WTC11 (cell line): ENCODE measurements at regions not wholly inside any gene's neighbourhood (a gene's known extent, or its start where the extent isn't known, plus 50 kb on each side); places are given as distances from the start of the nearest gene placed in this dataset.
"Not testable (repeated sequence)": the region's sequence is repeated elsewhere in the genome, so short reads cannot be mapped to it uniquely, and the experiment has no call there.

Experiments
- ATAC-seq: fragments of 200-7000 bp; cut with Tn5 transposase; 2 replicates; pipeline ENCODE4 v1.10.0; 2021; ENCODE audit warnings: mild to moderate bottlenecking, moderate library complexity
- CTCF ChIA-PET: fragments of 300-600 bp; sonication (Branson Sonifier 250); formaldehyde crosslinking; loops from one replicate; lab custom pipeline; 2021; ENCODE audit warnings: antibody characterized with exemption; lab: Charles Lee
- POLR2A ChIA-PET: fragments of 350-600 bp; sonication (Branson Sonifier 250); formaldehyde crosslinking; loops from one replicate; lab custom pipeline; 2021; ENCODE audit warnings: antibody characterized with exemption; lab: Charles Lee
- DNase-seq: peaks from one replicate; pipeline ENCODE4 v3.0.0; 2021; ENCODE audit warnings: low spot score
- H3K27ac Mint-ChIP-seq: 2 replicates; pipeline ENCODE4 v1.8.0; 2021; ENCODE audit warnings: mixed read lengths
- H3K27me3 Mint-ChIP-seq: 2 replicates; pipeline ENCODE4 v1.8.0; 2021; ENCODE audit warnings: low read depth, mild to moderate bottlenecking, moderate library complexity, mixed read lengths
- H3K36me3 Mint-ChIP-seq: 2 replicates; pipeline ENCODE4 v1.8.0; 2021; ENCODE audit warnings: mixed read lengths
- H3K4me1 Mint-ChIP-seq: 2 replicates; pipeline ENCODE4 v1.8.0; 2022; ENCODE audit warnings: mixed read lengths
- H3K4me3 Mint-ChIP-seq: 2 replicates; pipeline ENCODE4 v1.8.0; 2021; ENCODE audit warnings: mild to moderate bottlenecking, moderate library complexity, mixed read lengths
- H3K9me3 Mint-ChIP-seq: 2 replicates; pipeline ENCODE4 v1.8.0; 2021; ENCODE audit warnings: mixed read lengths
- ARID4B ChIP-seq: sonication (generic); formaldehyde crosslinking; IDR thresholded peaks from 2 replicates; pipeline ENCODE4 v1.8.0; 2023; ENCODE audit warnings: missing genetic modification reagents, mild to moderate bottlenecking, borderline replicate concordance
- ATF1 ChIP-seq: sonication (generic); formaldehyde crosslinking; IDR thresholded peaks from 2 replicates; pipeline ENCODE4 v1.8.1; 2023; ENCODE audit warnings: mild to moderate bottlenecking, moderate library complexity, missing genetic modification reagents
- CDX4 ChIP-seq: fragments of 250-450 bp; sonication (Bioruptor Pico); IDR thresholded peaks from 2 replicates; pipeline ENCODE4 v1.9.0; 2021; ENCODE audit warnings: moderate library complexity, mild to moderate bottlenecking, inconsistent platforms, borderline replicate concordance
- CREM ChIP-seq: sonication (generic); formaldehyde crosslinking; IDR thresholded peaks from 2 replicates; pipeline ENCODE4 v1.8.1; 2022; ENCODE audit warnings: mild to moderate bottlenecking, missing genetic modification reagents, moderate library complexity
- IRF1 ChIP-seq: sonication (generic); formaldehyde crosslinking; IDR thresholded peaks from 2 replicates; pipeline ENCODE4 v1.8.0; 2023; ENCODE audit warnings: missing genetic modification reagents
- MXD4 ChIP-seq: fragments of 250-450 bp; sonication (Bioruptor Pico); IDR thresholded peaks from 2 replicates; pipeline ENCODE4 v1.8.0; 2021; ENCODE audit warnings: mild to moderate bottlenecking, moderate library complexity, borderline replicate concordance
- NR1H2 ChIP-seq: sonication (generic); formaldehyde crosslinking; IDR thresholded peaks from 2 replicates; pipeline ENCODE4 v1.9.0; 2021; ENCODE audit warnings: mild to moderate bottlenecking, moderate library complexity, missing genetic modification reagents
- PRDM15 ChIP-seq: sonication (generic); formaldehyde crosslinking; IDR thresholded peaks from 2 replicates; pipeline ENCODE4 v1.8.0; 2022; ENCODE audit warnings: missing genetic modification reagents
- PREB ChIP-seq: sonication (generic); formaldehyde crosslinking; IDR thresholded peaks from 2 replicates; pipeline ENCODE4 v1.8.1; 2022; ENCODE audit warnings: mild to moderate bottlenecking, missing genetic modification reagents, moderate library complexity, borderline replicate concordance
- SMAD4 ChIP-seq: sonication (generic); formaldehyde crosslinking; IDR thresholded peaks from 2 replicates; pipeline ENCODE4 v1.8.0; 2022; ENCODE audit warnings: mild to moderate bottlenecking, missing genetic modification reagents
- TEAD1 ChIP-seq: sonication (generic); formaldehyde crosslinking; IDR thresholded peaks from 2 replicates; pipeline ENCODE4 v1.8.0; 2022; ENCODE audit warnings: mild to moderate bottlenecking, missing genetic modification reagents
- TEAD4 ChIP-seq: sonication (generic); formaldehyde crosslinking; IDR thresholded peaks from 2 replicates; pipeline ENCODE4 v1.8.0; 2022; ENCODE audit warnings: mild to moderate bottlenecking, missing genetic modification reagents
- TP53 ChIP-seq: sonication (generic); formaldehyde crosslinking; IDR thresholded peaks from 2 replicates; pipeline ENCODE4 v1.8.1; 2023; ENCODE audit warnings: mild to moderate bottlenecking, missing genetic modification reagents
- USF2 ChIP-seq: sonication (generic); formaldehyde crosslinking; IDR thresholded peaks from 2 replicates; pipeline ENCODE4 v1.8.1; 2023; ENCODE audit warnings: mild to moderate bottlenecking, missing genetic modification reagents, moderate library complexity
- ZBTB43 ChIP-seq: sonication (generic); formaldehyde crosslinking; IDR thresholded peaks from 2 replicates; pipeline ENCODE4 v1.8.1; 2023; ENCODE audit warnings: mild to moderate bottlenecking, missing genetic modification reagents
- ZNF121 ChIP-seq: sonication (generic); formaldehyde crosslinking; IDR thresholded peaks from 2 replicates; pipeline ENCODE4 v1.8.0; 2023; ENCODE audit warnings: missing genetic modification reagents
- ZNF263 ChIP-seq: sonication (generic); formaldehyde crosslinking; IDR thresholded peaks from 2 replicates; pipeline ENCODE4 v1.8.1; 2022; ENCODE audit warnings: low read depth, mild to moderate bottlenecking, moderate library complexity, missing genetic modification reagents
- ZNF396 ChIP-seq: fragments of 250-450 bp; sonication (Bioruptor Pico); IDR thresholded peaks from 2 replicates; pipeline ENCODE4 v1.8.0; 2021; ENCODE audit warnings: mild to moderate bottlenecking, moderate library complexity, borderline replicate concordance
- ZNF512 ChIP-seq: sonication (generic); formaldehyde crosslinking; IDR thresholded peaks from 2 replicates; pipeline ENCODE4 v1.8.1; 2022; ENCODE audit warnings: missing genetic modification reagents, borderline replicate concordance
- ZNF671 ChIP-seq: fragments of 250-450 bp; sonication (Bioruptor Pico); IDR thresholded peaks from 2 replicates; pipeline ENCODE4 v1.8.0; 2021; ENCODE audit warnings: mild to moderate bottlenecking

- TF ChIP-seq ARID4B (CRISPR knock-in tag): no peak
Measured at GRCh38 chr6:160883560-160883959, 108.0 kb upstream of the MAP3K4 start (continued).

- TF ChIP-seq CDX4 (CRISPR knock-in tag): no peak
- no peak for TF ChIP-seq SMAD4
- TF ChIP-seq USF2 (CRISPR knock-in tag): no peak
- no peak for TF ChIP-seq IRF1
- no peak for TF ChIP-seq TEAD4 (CRISPR knock-in tag)
- TF ChIP-seq ZNF121 (CRISPR knock-in tag): no peak
- no peak for TF ChIP-seq TEAD1 (CRISPR knock-in tag)
- no peak for TF ChIP-seq MXD4
- no peak for TF ChIP-seq ATF1 (CRISPR knock-in tag)
- no peak for TF ChIP-seq CREM
- no peak for TF ChIP-seq PREB
- TF ChIP-seq ZNF396: no peak
- no peak for TF ChIP-seq TP53 (CRISPR knock-in tag)
- TF ChIP-seq ZNF512 (CRISPR knock-in tag): no peak
- TF ChIP-seq PRDM15 (CRISPR knock-in tag): no peak
- no peak for TF ChIP-seq ZBTB43 (CRISPR knock-in tag)
- no peak for TF ChIP-seq ZNF263 (CRISPR knock-in tag)
- TF ChIP-seq ZNF671 (CRISPR knock-in tag): no peak
- no peak for TF ChIP-seq NR1H2 (CRISPR knock-in tag)
- TF ChIP-seq, all 79 proteins: peak for 0
- DNase-seq (no peak), ATAC-seq (peak; percentile 80)
- Mint-ChIP-seq H3K36me3 (peaks cover 12% of the 10 kb centered on the region), H3K4me1 (peaks cover 61% of the 10 kb centered on the region), H3K27ac (peak overlapping the region; percentile 89), H3K4me3 (peak overlapping the region; percentile 47), H3K27me3 (no peaks in the 10 kb centered on the region), H3K9me3 (peaks cover 11% of the 10 kb centered on the region)
- CTCF ChIA-PET: interaction anchor here (1.0 to 2.7 kb wide), 4 partner anchors 45 to 487 kb away, joined by 3 to 13 read pairs (median 6); no protein-coding TSS in a partner anchor
- POLR2A ChIA-PET: no interaction called here
Measured at GRCh38 chr6:160883999-160884398, 107.6 kb upstream of the MAP3K4 start.

- H3K9me3 Mint-ChIP-seq: peaks cover 11% of the 10 kb centered on the region
- CTCF ChIA-PET, H3K4me3 Mint-ChIP-seq, H3K27ac Mint-ChIP-seq, DNase-seq, H3K27me3 Mint-ChIP-seq, POLR2A ChIA-PET: not testable (repeated sequence)
- peaks cover 31% of the 10 kb centered on the region for H3K4me1 Mint-ChIP-seq
- peaks cover 12% of the 10 kb centered on the region for H3K36me3 Mint-ChIP-seq
- ATAC-seq: peak; percentile 59
Measured at GRCh38 chr6:160889148-160889547, 102.4 kb upstream of the MAP3K4 start.
